HL-60 (cell line): ENCODE measurements at regions not wholly inside any gene's neighbourhood (a gene's known extent, or its start where the extent isn't known, plus 50 kb on each side); places are given as distances from the start of the nearest gene placed in this dataset.

ENCODE experiments used
- DNase-seq, 2 experiments: peaks; one replicate each; pipeline ENCODE4 v3.0.0-alpha.2; 2010 to 2020; ENCODE audit warnings: low read depth in 1 of 2, low spot score in 1 of 2
- H3K27ac ChIP-seq: fragments of 250-450 bp; sonication (Bioruptor Pico); replicated peaks from 2 replicates; pipeline ENCODE4 v1.5.1; 2020; ENCODE audit warnings: mild to moderate bottlenecking, moderate library complexity
- H3K27me3 ChIP-seq: fragments of 250-450 bp; sonication (Bioruptor Pico); 2 replicates; pipeline ENCODE4 v1.5.1; 2021; ENCODE audit warnings: mild to moderate bottlenecking, moderate library complexity; ENCODE audit not compliant: insufficient read depth, poor library complexity, severe bottlenecking
- H3K4me3 ChIP-seq: replicated peaks from 2 replicates; pipeline ENCODE4 v1.5.1; 2011; ENCODE audit warnings: mild to moderate bottlenecking, control low read depth, low read length; ENCODE audit not compliant: insufficient read depth
- CTCF ChIP-seq: IDR thresholded peaks from one replicate; pipeline ENCODE4 v1.5.1; 2011; ENCODE audit warnings: low read length, control low read depth, inconsistent platforms; ENCODE audit not compliant: insufficient read depth
- GABPA ChIP-seq: IDR thresholded peaks from 2 replicates; pipeline ENCODE4 v1.6.1; 2012; ENCODE audit warnings: low read depth
- POLR2AphosphoS5 ChIP-seq: IDR thresholded peaks from 2 replicates; pipeline ENCODE4 v1.6.1; 2012; ENCODE audit warnings: low read depth
- REST ChIP-seq: IDR thresholded peaks from 2 replicates; pipeline ENCODE4 v1.6.1; 2012; ENCODE audit warnings: low read depth; ENCODE audit not compliant: insufficient replicate concordance
- SPI1 ChIP-seq: IDR thresholded peaks from 2 replicates; pipeline ENCODE4 v1.6.1; 2012; ENCODE audit warnings: low read depth, mild to moderate bottlenecking, borderline replicate concordance

DNA sequence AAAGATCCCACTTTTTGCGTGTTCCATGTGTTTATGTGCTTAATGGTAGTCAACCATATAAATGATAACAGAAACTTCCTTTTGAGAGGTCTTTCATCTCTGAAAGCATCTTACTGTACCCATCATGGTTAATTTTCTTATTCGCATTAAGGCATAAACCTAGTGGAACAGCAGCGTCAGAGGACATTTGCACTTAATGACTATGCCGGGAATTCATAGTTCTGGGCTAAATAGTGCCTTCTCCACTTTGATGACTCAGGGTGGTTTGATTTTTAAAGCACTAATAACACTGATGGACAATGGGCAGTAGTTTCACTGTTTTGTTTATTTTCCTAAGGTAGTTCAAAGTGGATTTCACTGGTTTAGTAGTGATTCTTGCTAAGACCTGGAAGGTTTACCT, 455.3 kb downstream of the DIPK2A start:
- no peaks in the 10 kb centered on the region for H3K27me3 ChIP-seq
- TF ChIP-seq REST (no peak), CTCF (no peak), SPI1 (no peak), GABPA (no peak), POLR2AphosphoS5 (no peak)
- no peak overlapping the region for H3K27ac ChIP-seq
- no peak for DNase-seq
- no peak overlapping the region for H3K4me3 ChIP-seq

- TF ChIP-seq REST = no peak
- no peak for TF ChIP-seq SPI1
- H3K27me3 ChIP-seq = no peaks in the 10 kb centered on the region
- no peak overlapping the region for H3K4me3 ChIP-seq
- no peak for DNase-seq
- no peak overlapping the region for H3K27ac ChIP-seq
Observed at GRCh38 chr3:144429719-144430121, 458.1 kb downstream of the DIPK2A start.

- no peak overlapping the region for H3K27ac ChIP-seq
Observed at GRCh38 chr3:144431134-144431533, 459.5 kb downstream of the DIPK2A start.

More at GRCh38 chr3:144431134-144431533, 459.5 kb downstream of the DIPK2A start:
- Histone ChIP-seq H3K27me3 (no peaks in the 10 kb centered on the region), H3K4me3 (no peak overlapping the region)
- no peak for TF ChIP-seq SPI1
- TF ChIP-seq REST = no peak
- TF ChIP-seq CTCF = no peak
- TF ChIP-seq GABPA = no peak
- TF ChIP-seq POLR2AphosphoS5 = no peak
- DNase-seq = no peak
